ENCODE measurements at regions not wholly inside any gene's neighbourhood (a gene's known extent, or its start where the extent isn't known, plus 50 kb on each side); places are given as distances from the start of the nearest gene placed in this dataset.

GRCh38 chr4:28357990-28358389 lies 1497.3 kb downstream of the STIM2 start:
- DNase-seq: no peak

- DNase-seq: no peak
Measured at GRCh38 chr4:28358606-28359005, 1498.0 kb downstream of the STIM2 start.

GRCh38 chr4:28360681-28361080 lies 1500.0 kb downstream of the STIM2 start:
- no peak for DNase-seq

GRCh38 chr4:28362169-28362568 lies 1501.5 kb downstream of the STIM2 start:
- DNase-seq: no peak

GRCh38 chr4:28369499-28369898 lies 1508.9 kb downstream of the STIM2 start:
- DNase-seq: no peak

- DNase-seq: no peak
Measured at GRCh38 chr4:28373191-28373590, 1512.5 kb downstream of the STIM2 start.

- no peak for DNase-seq
Measured at GRCh38 chr4:28373601-28374000, 1513.0 kb downstream of the STIM2 start.

- no peak for DNase-seq
Measured at GRCh38 chr4:28378109-28378830, 1517.6 kb downstream of the STIM2 start.

- no peak for DNase-seq
Measured at GRCh38 chr4:28385801-28386200, 1525.2 kb downstream of the STIM2 start.

GRCh38 chr4:28386776-28387175 lies 1526.1 kb downstream of the STIM2 start:
- DNase-seq: no peak

- no peak for DNase-seq
Measured at GRCh38 chr4:28388471-28388870, 1527.8 kb downstream of the STIM2 start.

- DNase-seq: no peak
Measured at GRCh38 chr4:28391877-28392276, 1531.2 kb downstream of the STIM2 start.

GRCh38 chr4:28402751-28403150 lies 1542.1 kb downstream of the STIM2 start:
- DNase-seq: no peak

- no peak for DNase-seq
Measured at GRCh38 chr4:28421221-28421620, 1560.6 kb downstream of the STIM2 start.

- no peak for DNase-seq
Measured at GRCh38 chr4:28426251-28426650, 1565.6 kb downstream of the STIM2 start.

GRCh38 chr4:28427306-28428085 lies 1566.9 kb downstream of the STIM2 start:
- no peak for DNase-seq

- DNase-seq: no peak
Measured at GRCh38 chr4:28432348-28433025, 1571.8 kb downstream of the STIM2 start.

GRCh38 chr4:28435314-28435713 lies 1574.7 kb downstream of the STIM2 start:
- DNase-seq: no peak

- no peak for DNase-seq
Measured at GRCh38 chr4:28436191-28437080, 1575.8 kb downstream of the STIM2 start.

GRCh38 chr4:28443371-28443770 lies 1582.7 kb downstream of the STIM2 start:
- DNase-seq: no peak

GRCh38 chr4:28443801-28444412 lies 1583.3 kb downstream of the STIM2 start:
- no peak for DNase-seq

GRCh38 chr4:28444886-28445496 lies 1584.3 kb downstream of the STIM2 start:
- no peak for DNase-seq

Measured in stimulated activated CD4-positive, alpha-beta T cell treated with anti-CD3 and anti-CD28 coated beads, Interleukin-2, amount 100 ng/mL, for 48 hours (primary cell).